ENCODE measurements at regions not wholly inside any gene's neighbourhood (a gene's known extent, or its start where the extent isn't known, plus 50 kb on each side); places are given as distances from the start of the nearest gene placed in this dataset.

- Histone ChIP-seq H3K9me3 (ENCODE audit: low read depth, low read length) (no peaks in the 10 kb centered on the region), H3K4me2 (ENCODE audit: insufficient read depth, low read length) (peak overlapping the region; percentile 68), H3K27me3 (ENCODE audit: insufficient read depth, low read length) (no peaks in the 10 kb centered on the region), H3K79me2 (ENCODE audit: insufficient read depth, low read length) (no peaks in the 10 kb centered on the region), H4K20me1 (ENCODE audit: insufficient read depth, low read length) (no peaks in the 10 kb centered on the region), H2AFZ (ENCODE audit: low read length) (no peak overlapping the region), H3K27ac (ENCODE audit: low read depth, low read length) (peak overlapping the region; percentile 92), H3K4me1 (ENCODE audit: insufficient read depth, low read length) (peaks cover 17% of the 10 kb centered on the region), H3K36me3 (ENCODE audit: insufficient read depth, low read length) (no peaks in the 10 kb centered on the region), H3K4me3 (ENCODE audit: insufficient read depth, low read length) (peak overlapping the region; percentile 27)
- DNase-seq (ENCODE audit: insufficient read length, low spot score, missing footprints), result peak; percentile 32
- no peak for TF ChIP-seq CTCF (IDR thresholded peaks at IDR 0.05; ENCODE audit: extremely low read depth, low read depth, low read length)
Measured at GRCh38 chr10:90674928-90675327, 182.9 kb downstream of the HTR7 start.

- Histone ChIP-seq H3K4me2 (ENCODE audit: insufficient read depth, low read length) (peak overlapping the region; percentile 68), H3K79me2 (ENCODE audit: insufficient read depth, low read length) (no peaks in the 10 kb centered on the region), H3K27me3 (ENCODE audit: insufficient read depth, low read length) (no peaks in the 10 kb centered on the region), H3K9me3 (ENCODE audit: low read depth, low read length) (no peaks in the 10 kb centered on the region), H3K36me3 (ENCODE audit: insufficient read depth, low read length) (no peaks in the 10 kb centered on the region), H3K4me1 (ENCODE audit: insufficient read depth, low read length) (peaks cover 17% of the 10 kb centered on the region), H3K4me3 (ENCODE audit: insufficient read depth, low read length) (peak overlapping the region; percentile 27), H3K27ac (ENCODE audit: low read depth, low read length) (peak overlapping the region; percentile 92), H4K20me1 (ENCODE audit: insufficient read depth, low read length) (no peaks in the 10 kb centered on the region), H2AFZ (ENCODE audit: low read length) (peak overlapping the region; percentile 62)
- DNase-seq (ENCODE audit: insufficient read length, low spot score, missing footprints), result no peak
- no peak for TF ChIP-seq CTCF (IDR thresholded peaks at IDR 0.05; ENCODE audit: extremely low read depth, low read depth, low read length)
Measured at GRCh38 chr10:90675621-90676020, 182.2 kb downstream of the HTR7 start.
